CD4-positive, alpha-beta T cell treated with Interleukin-10 for 1 hour (primary cell): ENCODE measurements at regions not wholly inside any gene's neighbourhood (a gene's known extent, or its start where the extent isn't known, plus 50 kb on each side); places are given as distances from the start of the nearest gene placed in this dataset.

Source experiments
- DNase-seq: peaks from one replicate; pipeline ENCODE4 v3.0.0-alpha.2; 2020

GRCh38 chr6:37105148-37106050 is 64.6 kb upstream of the PIM1 start:
- no peak for DNase-seq

- DNase-seq, result no peak
Observed at GRCh38 chr6:37106051-37106363, 63.9 kb upstream of the PIM1 start.

- no peak for DNase-seq
Observed at GRCh38 chr6:37106554-37106953, 63.4 kb upstream of the PIM1 start.

GRCh38 chr6:37106982-37107491 is 62.9 kb upstream of the PIM1 start:
- no peak for DNase-seq

GRCh38 chr6:37109714-37110499 is 60.0 kb upstream of the PIM1 start:
- no peak for DNase-seq

GRCh38 chr6:37110500-37111461 is 59.2 kb upstream of the PIM1 start:
- DNase-seq, result no peak

GRCh38 chr6:37113976-37114375 is 56.0 kb upstream of the PIM1 start:
- DNase-seq, result no peak

GRCh38 chr6:37114612-37115011 is 55.3 kb upstream of the PIM1 start:
- no peak for DNase-seq

- DNase-seq, result no peak
Observed at GRCh38 chr6:37115236-37115895, 54.6 kb upstream of the PIM1 start.

- DNase-seq, result no peak
Observed at GRCh38 chr6:37116326-37116725, 53.6 kb upstream of the PIM1 start.

- no peak for DNase-seq
Observed at GRCh38 chr6:37119387-37119886, 50.5 kb upstream of the PIM1 start.
